ENCODE measurements at regions not wholly inside any gene's neighbourhood (a gene's known extent, or its start where the extent isn't known, plus 50 kb on each side); places are given as distances from the start of the nearest gene placed in this dataset.

DNA sequence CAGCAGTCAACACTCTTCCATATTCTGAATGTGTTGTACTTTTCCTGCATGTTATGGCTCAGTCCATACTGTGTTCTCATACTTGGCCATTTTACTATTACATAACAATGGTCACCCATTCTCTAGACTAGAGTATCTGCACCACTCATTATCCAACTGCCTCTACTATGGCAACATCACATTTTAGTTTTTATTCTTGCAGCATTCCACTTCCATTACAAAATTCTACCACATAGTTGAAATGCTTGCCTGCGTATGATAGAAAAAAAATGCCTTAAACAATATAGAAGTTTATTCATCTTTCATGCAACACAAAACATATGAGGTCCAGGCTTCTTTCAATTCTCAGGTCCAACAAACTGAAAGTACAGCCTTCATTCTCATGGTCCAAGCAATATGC lies 128.0 kb downstream of the TENT5A start:
- DNase-seq (ENCODE audit: low spot score in 2 of 2) = no peak
- intact Hi-C loops (cut with DNase I; ENCODE audit: low total_unique reads) = no loop called here
- no peak overlapping the region for H3K4me3 ChIP-seq (ENCODE audit: low read depth, poor library complexity, severe bottlenecking)
- 92 to 94% methylated on average over 1 of the region's 1 CpG for WGBS, 2 donors
- TF ChIP-seq, protein P1, sequence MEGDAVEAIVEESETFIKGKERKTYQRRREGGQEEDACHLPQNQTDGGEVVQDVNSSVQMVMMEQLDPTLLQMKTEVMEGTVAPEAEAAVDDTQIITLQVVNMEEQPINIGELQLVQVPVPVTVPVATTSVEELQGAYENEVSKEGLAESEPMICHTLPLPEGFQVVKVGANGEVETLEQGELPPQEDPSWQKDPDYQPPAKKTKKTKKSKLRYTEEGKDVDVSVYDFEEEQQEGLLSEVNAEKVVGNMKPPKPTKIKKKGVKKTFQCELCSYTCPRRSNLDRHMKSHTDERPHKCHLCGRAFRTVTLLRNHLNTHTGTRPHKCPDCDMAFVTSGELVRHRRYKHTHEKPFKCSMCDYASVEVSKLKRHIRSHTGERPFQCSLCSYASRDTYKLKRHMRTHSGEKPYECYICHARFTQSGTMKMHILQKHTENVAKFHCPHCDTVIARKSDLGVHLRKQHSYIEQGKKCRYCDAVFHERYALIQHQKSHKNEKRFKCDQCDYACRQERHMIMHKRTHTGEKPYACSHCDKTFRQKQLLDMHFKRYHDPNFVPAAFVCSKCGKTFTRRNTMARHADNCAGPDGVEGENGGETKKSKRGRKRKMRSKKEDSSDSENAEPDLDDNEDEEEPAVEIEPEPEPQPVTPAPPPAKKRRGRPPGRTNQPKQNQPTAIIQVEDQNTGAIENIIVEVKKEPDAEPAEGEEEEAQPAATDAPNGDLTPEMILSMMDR (IDR thresholded peaks at IDR 0.05) = no peak
- no peak for TF ChIP-seq POLR2A (IDR thresholded peaks at IDR 0.05)

DNA sequence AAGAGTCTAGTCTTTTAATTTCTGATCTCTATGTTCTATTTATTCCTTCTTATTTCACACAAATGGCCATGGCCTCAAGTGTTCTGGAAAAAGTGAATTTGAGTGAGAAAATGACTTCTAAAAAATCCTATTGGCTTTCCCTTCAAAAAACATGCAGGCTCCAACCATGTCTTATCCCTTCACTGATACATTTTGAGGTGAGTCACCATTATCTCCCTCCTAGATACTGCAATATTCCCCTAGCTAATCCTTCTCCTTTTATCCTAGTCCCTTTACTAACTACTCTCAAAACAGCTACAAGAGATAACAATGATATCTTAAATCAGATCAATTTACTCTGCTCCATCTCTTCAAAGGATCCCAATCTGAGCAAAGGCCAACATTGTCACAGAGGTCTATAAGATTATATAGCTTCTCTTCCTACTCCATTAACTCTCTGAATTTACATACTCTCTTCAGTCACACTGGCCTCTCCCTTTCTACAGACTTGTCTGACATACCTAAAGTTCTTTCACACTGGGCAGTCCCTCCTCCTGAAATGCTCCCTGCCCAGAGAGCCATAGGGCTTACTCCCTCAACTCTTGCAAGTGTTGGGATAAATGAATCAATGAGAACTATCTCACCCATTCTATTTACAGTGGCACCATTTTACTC lies 129.2 kb downstream of the TENT5A start:
- intact Hi-C loops (cut with DNase I; ENCODE audit: low total_unique reads) = no loop called here
- TF ChIP-seq, protein P1 (IDR thresholded peaks at IDR 0.05) = no peak
- no peak for TF ChIP-seq POLR2A (IDR thresholded peaks at IDR 0.05)
- DNase-seq (ENCODE audit: low spot score in 2 of 2) = no peak
- H3K4me3 ChIP-seq (ENCODE audit: low read depth, poor library complexity, severe bottlenecking) = no peak overlapping the region

DNA sequence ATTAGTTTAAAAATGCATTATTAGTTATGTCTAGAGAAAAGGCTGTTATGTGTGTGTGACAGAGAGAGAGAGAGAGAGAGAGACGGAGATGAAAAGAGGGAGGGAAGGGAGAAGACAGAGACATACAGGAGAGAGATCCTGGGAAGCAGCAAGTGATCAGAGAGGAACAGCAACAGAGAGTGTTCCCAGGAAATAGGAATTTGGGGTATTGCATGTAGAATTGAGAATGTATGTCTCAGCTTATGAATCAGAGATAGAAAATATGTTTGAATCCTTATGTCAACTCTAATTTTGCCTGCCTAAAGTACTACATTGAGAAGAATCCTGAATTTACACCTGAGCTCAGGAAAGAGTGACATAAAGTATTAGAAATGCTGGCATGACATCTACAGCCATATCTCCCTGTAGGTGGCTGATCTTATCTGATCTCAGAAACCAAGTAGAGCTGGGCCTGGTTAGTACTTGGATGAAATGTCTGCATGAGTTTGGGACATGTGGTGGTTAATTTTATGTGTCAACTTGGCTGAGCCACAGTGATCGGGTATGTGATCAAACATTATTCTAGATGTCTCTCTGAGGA lies 130.6 kb downstream of the TENT5A start:
- no peak overlapping the region for H3K4me3 ChIP-seq (ENCODE audit: low read depth, poor library complexity, severe bottlenecking)
- no peak for DNase-seq (ENCODE audit: low spot score in 2 of 2)
- WGBS, 2 donors = 88 to 96% methylated on average over 2 of the region's 2 CpGs
- intact Hi-C loops (cut with DNase I; ENCODE audit: low total_unique reads) = no loop called here
- TF ChIP-seq, protein P1 (IDR thresholded peaks at IDR 0.05) = no peak
- TF ChIP-seq POLR2A (IDR thresholded peaks at IDR 0.05) = no peak

DNA sequence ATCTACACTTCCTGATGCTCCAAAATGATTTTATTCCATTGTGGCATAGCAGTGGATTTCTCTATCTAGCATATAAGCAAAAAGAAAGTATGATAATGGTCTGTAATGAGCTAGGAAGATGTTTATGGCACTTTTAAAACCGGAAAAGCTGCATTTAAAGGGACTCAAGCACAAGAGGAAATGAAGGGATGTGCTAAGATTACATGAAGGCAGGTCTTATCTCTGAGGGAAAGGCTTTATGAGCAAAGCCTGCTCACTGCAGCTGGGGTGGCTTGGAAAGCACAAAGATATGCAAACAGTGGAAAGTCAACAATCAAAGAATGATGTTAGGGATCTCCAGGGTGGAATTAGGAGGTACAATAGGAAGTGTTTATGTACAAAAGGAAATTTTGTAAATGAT lies 138.2 kb downstream of the TENT5A start:
- intact Hi-C loops (cut with DNase I; ENCODE audit: low total_unique reads) = no loop called here
- no peak overlapping the region for H3K4me3 ChIP-seq (ENCODE audit: low read depth, poor library complexity, severe bottlenecking)
- TF ChIP-seq, protein P1 (IDR thresholded peaks at IDR 0.05) = no peak
- no peak for TF ChIP-seq POLR2A (IDR thresholded peaks at IDR 0.05)
- DNase-seq (ENCODE audit: low spot score in 2 of 2) = no peak
- WGBS, 2 donors = 21 to 30% methylated on average over 1 of the region's 1 CpG

DNA sequence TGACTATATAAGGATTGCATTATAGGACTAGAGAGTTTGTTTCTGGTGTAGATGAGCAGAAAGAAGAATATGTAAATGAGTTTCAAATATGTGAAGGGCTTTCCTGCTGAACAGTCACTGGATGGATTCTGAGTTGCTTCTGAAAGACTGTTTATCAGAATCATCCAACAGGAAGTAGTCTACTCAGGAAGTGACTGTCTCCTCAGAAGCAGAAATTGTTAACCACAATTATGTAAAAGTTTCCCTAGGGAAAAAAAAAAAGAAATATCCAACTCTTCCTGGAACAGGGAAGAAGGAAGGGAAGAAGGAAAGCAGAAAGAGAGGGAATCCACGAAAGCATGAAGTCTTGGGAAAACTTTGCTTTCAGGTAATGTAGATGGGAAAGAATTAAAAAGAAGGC lies 138.9 kb downstream of the TENT5A start:
- H3K4me3 ChIP-seq (ENCODE audit: low read depth, poor library complexity, severe bottlenecking) = no peak overlapping the region
- WGBS, 2 donors = 55% methylated on average over 1 of the region's 1 CpG
- DNase-seq (ENCODE audit: low spot score in 2 of 2) = no peak
- TF ChIP-seq, protein P1 (IDR thresholded peaks at IDR 0.05) = no peak
- TF ChIP-seq POLR2A (IDR thresholded peaks at IDR 0.05) = no peak
- intact Hi-C loops (cut with DNase I; ENCODE audit: low total_unique reads) = no loop called here

DNA sequence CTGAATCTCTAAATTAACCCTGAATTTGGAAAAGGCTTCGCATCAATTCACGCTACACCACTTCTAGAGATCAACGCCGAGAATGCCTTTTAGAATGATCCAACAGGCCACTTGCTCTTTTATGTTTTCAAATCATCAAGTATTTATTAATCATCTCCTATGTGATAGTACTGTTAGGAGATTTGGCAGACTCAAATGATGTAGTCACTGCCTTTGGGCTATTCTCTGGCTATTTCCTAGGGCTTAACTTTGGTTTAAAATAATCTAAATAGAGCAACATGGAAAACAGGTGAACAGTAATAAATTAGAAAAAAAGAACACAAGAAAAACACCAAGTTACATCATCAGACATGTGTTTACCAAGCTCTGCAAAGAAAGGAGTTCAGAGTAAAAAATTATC lies 140.3 kb downstream of the TENT5A start:
- TF ChIP-seq POLR2A (IDR thresholded peaks at IDR 0.05) = no peak
- TF ChIP-seq, protein P1 (IDR thresholded peaks at IDR 0.05) = no peak
- H3K4me3 ChIP-seq (ENCODE audit: low read depth, poor library complexity, severe bottlenecking) = no peak overlapping the region
- intact Hi-C loops (cut with DNase I; ENCODE audit: low total_unique reads) = no loop called here
- 87 to 93% methylated on average over 4 of the region's 4 CpGs for WGBS, 2 donors
- no peak for DNase-seq (ENCODE audit: low spot score in 2 of 2)

Measured in lower leg skin (tissue), 4 donors.